OCI-LY1 (cell line): ENCODE measurements at regions not wholly inside any gene's neighbourhood (a gene's known extent, or its start where the extent isn't known, plus 50 kb on each side); places are given as distances from the start of the nearest gene placed in this dataset.

Experiments
- EZH2 ChIP-seq: fragments of 200-600 bp; sonication (generic), shearing (Covaris generic); IDR thresholded peaks from 2 replicates; pipeline ENCODE4 v1.8.0; 2017; ENCODE audit warnings: borderline replicate concordance, mixed run types, mild to moderate bottlenecking, antibody characterized with exemption, low read length, moderate library complexity, mixed read lengths
- TF ChIP-seq, protein P1 (sequence below): fragments of 200-600 bp; sonication (generic), shearing (Covaris generic); IDR thresholded peaks from 2 replicates; pipeline ENCODE4 v1.5.1; 2017; ENCODE audit warnings: mild to moderate bottlenecking, antibody characterized with exemption, low read length, moderate library complexity, mixed read lengths

DNA sequence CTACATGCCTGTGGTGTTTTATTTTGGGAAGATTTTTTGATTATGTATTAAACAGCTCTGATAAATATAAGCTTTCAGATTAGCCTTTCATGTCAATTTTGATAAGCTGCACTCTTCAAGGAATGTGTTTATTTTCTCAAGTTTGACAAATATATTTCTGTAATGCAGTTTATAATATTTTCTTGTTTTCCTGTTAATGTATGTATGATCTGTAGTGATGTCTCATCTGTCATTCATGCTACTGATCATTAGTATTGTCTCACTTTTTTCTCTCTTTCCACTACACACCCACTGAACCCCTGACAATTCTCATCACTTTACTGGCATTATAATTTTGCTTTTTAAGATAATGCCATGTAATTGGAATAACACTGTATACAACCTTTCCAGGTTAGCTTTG lies 100.9 kb downstream of the TMEM18 start:
- TF ChIP-seq, protein P1, sequence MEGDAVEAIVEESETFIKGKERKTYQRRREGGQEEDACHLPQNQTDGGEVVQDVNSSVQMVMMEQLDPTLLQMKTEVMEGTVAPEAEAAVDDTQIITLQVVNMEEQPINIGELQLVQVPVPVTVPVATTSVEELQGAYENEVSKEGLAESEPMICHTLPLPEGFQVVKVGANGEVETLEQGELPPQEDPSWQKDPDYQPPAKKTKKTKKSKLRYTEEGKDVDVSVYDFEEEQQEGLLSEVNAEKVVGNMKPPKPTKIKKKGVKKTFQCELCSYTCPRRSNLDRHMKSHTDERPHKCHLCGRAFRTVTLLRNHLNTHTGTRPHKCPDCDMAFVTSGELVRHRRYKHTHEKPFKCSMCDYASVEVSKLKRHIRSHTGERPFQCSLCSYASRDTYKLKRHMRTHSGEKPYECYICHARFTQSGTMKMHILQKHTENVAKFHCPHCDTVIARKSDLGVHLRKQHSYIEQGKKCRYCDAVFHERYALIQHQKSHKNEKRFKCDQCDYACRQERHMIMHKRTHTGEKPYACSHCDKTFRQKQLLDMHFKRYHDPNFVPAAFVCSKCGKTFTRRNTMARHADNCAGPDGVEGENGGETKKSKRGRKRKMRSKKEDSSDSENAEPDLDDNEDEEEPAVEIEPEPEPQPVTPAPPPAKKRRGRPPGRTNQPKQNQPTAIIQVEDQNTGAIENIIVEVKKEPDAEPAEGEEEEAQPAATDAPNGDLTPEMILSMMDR, result no peak
- no peak for TF ChIP-seq EZH2
